A549 (cell line): ENCODE measurements at regions not wholly inside any gene's neighbourhood (a gene's known extent, or its start where the extent isn't known, plus 50 kb on each side); places are given as distances from the start of the nearest gene placed in this dataset.

Source experiments
- ATAC-seq, 2 experiments: fragments of 200-7000 bp in 1 of 2; fragments of >200 bp in 1 of 2; cut with Nextera tagmentation in 1 of 2; cut with Tn5 transposase in 1 of 2; 3 replicates each; pipeline versions ENCODE4 v1.8.0 to v1.9.1; 2018 to 2020; ENCODE audit warnings: mild to moderate bottlenecking in 1 of 2, moderate library complexity in 1 of 2
- CTCF ChIA-PET: fragments of 300-600 bp; sonication (Branson Sonifier 250); formaldehyde crosslinking; extraction: SDS; loops from one replicate; lab custom pipeline; 2021; ENCODE audit warnings: antibody characterized with exemption, inconsistent platforms; lab: Yijun Ruan, JAX
- POLR2A ChIA-PET: fragments of 350-600 bp; formaldehyde crosslinking; extraction: SDS; loops from one replicate; lab custom pipeline; 2021; ENCODE audit warnings: antibody characterized with exemption, inconsistent platforms; lab: Yijun Ruan, JAX
- DNase-seq, 2 experiments: peaks; one replicate each; pipeline versions ENCODE4 v3.0.0 to v3.0.0-alpha.2; 2011 to 2016; ENCODE audit warnings: low read depth in 1 of 2, low spot score in 1 of 2
- FAIRE-seq: peaks from 2 replicates; lab custom pipeline; 2011; peaks lifted over from hg19 to GRCh38; lab: Jason Lieb, UNC
- H3K27ac ChIP-seq, 2 experiments: fragments of >200 bp; sonication (Bioruptor Twin); formaldehyde crosslinking; 3 replicates each; pipeline ENCODE4 v1.5.1; 2016 to 2017
- H3K4me1 ChIP-seq: fragments of >200 bp; sonication (Bioruptor Twin); formaldehyde crosslinking; 3 replicates; pipeline ENCODE4 v1.6.1; 2016
- H3K4me2 ChIP-seq: fragments of >200 bp; sonication (Bioruptor Twin); formaldehyde crosslinking; 3 replicates; pipeline ENCODE4 v1.6.1; 2016
- H3K4me3 ChIP-seq: fragments of >200 bp; sonication (Bioruptor Twin); formaldehyde crosslinking; 3 replicates; pipeline ENCODE4 v1.5.1; 2016
- H3K9me3 ChIP-seq: fragments of >200 bp; sonication (Bioruptor Twin); formaldehyde crosslinking; 3 replicates; pipeline ENCODE4 v1.6.1; 2016
- CBX8 ChIP-seq: fragments of 200-600 bp; sonication (generic); IDR thresholded peaks from 2 replicates; pipeline ENCODE4 v1.6.1; 2016
- CHD2 ChIP-seq: fragments of 150-350 bp; IDR thresholded peaks from 2 replicates; pipeline ENCODE4 v1.6.1; 2014; ENCODE audit warnings: low read length; ENCODE audit not compliant: partially characterized antibody
- CHD4 ChIP-seq: fragments of 200-600 bp; sonication (generic); IDR thresholded peaks from 2 replicates; pipeline ENCODE4 v1.6.1; 2016; ENCODE audit warnings: antibody characterized with exemption, mild to moderate bottlenecking, borderline replicate concordance
- EHMT2 ChIP-seq: fragments of 200-600 bp; sonication (generic); IDR thresholded peaks from 2 replicates; pipeline ENCODE4 v1.6.1; 2016; ENCODE audit warnings: antibody characterized with exemption, low read depth, mild to moderate bottlenecking, moderate library complexity
- EP300 ChIP-seq, 2 experiments: fragments of >200 bp; sonication (Bioruptor Twin); formaldehyde crosslinking; IDR thresholded peaks; 2 replicates in 1 of 2; 3 replicates in 1 of 2; pipeline ENCODE4 v1.6.1; 2016 to 2017
- ESRRA ChIP-seq: fragments of 150-350 bp; IDR thresholded peaks from 2 replicates; pipeline ENCODE4 v1.6.1; 2014; ENCODE audit warnings: mild to moderate bottlenecking, low read length, borderline replicate concordance
- FOXS1 ChIP-seq: fragments of 250-450 bp; sonication (Bioruptor Pico); IDR thresholded peaks from 2 replicates; pipeline ENCODE4 v1.5.0; 2020; ENCODE audit warnings: mild to moderate bottlenecking, moderate library complexity
- HDAC2 ChIP-seq: fragments of 200-600 bp; sonication (generic); IDR thresholded peaks from 2 replicates; pipeline ENCODE4 v1.6.1; 2016
- HOXB13 ChIP-seq: fragments of 250-450 bp; sonication (Bioruptor Pico); IDR thresholded peaks from 2 replicates; pipeline ENCODE4 v1.5.0; 2020; ENCODE audit warnings: low read depth, mild to moderate bottlenecking, moderate library complexity
- JUNB ChIP-seq: fragments of >200 bp; sonication (Bioruptor Twin); formaldehyde crosslinking; IDR thresholded peaks from 2 replicates; pipeline ENCODE4 v1.6.1; 2016
- KDM1A ChIP-seq: fragments of 200-600 bp; sonication (generic); IDR thresholded peaks from 2 replicates; pipeline ENCODE4 v1.6.1; 2016; ENCODE audit warnings: low read depth, mild to moderate bottlenecking
- MAFK ChIP-seq: fragments of 450-650 bp; IDR thresholded peaks from 2 replicates; pipeline ENCODE4 v1.6.1; 2014; ENCODE audit not compliant: partially characterized antibody
- MAZ ChIP-seq: fragments of 150-350 bp; IDR thresholded peaks from 2 replicates; pipeline ENCODE4 v1.6.1; 2014; ENCODE audit warnings: antibody characterized with exemption, low read depth, low read length, borderline replicate concordance
- NR3C1 ChIP-seq: fragments of >200 bp; sonication (Bioruptor Twin); formaldehyde crosslinking; IDR thresholded peaks from 3 replicates; pipeline ENCODE4 v1.6.1; 2017
- RARB ChIP-seq: fragments of 250-450 bp; sonication (Bioruptor Pico); IDR thresholded peaks from 2 replicates; pipeline ENCODE4 v1.8.0; 2021; ENCODE audit warnings: mild to moderate bottlenecking, moderate library complexity
- SMC3 ChIP-seq: fragments of >200 bp; sonication (Bioruptor Twin); formaldehyde crosslinking; IDR thresholded peaks from 3 replicates; pipeline ENCODE4 v1.6.1; 2018; ENCODE audit warnings: inconsistent platforms
- SREBF2 ChIP-seq: fragments of 450-650 bp; IDR thresholded peaks from 2 replicates; pipeline ENCODE4 v1.6.1; 2014; ENCODE audit warnings: mild to moderate bottlenecking, moderate library complexity
- TFCP2L1 ChIP-seq: fragments of 250-450 bp; sonication (Bioruptor Pico); IDR thresholded peaks from 2 replicates; pipeline ENCODE4 v1.5.0; 2021; ENCODE audit warnings: mild to moderate bottlenecking
- TP53 ChIP-seq: fragments of 250-450 bp; sonication (Bioruptor Pico); IDR thresholded peaks from 2 replicates; pipeline ENCODE4 v1.5.0; 2021; ENCODE audit warnings: mild to moderate bottlenecking, moderate library complexity
- ZFP36 ChIP-seq: fragments of 450-650 bp; IDR thresholded peaks from 2 replicates; pipeline ENCODE4 v1.6.1; 2014; ENCODE audit warnings: borderline replicate concordance; ENCODE audit not compliant: partially characterized antibody
- ZSCAN20 ChIP-seq: fragments of 250-450 bp; sonication (Bioruptor Pico); IDR thresholded peaks from 2 replicates; pipeline ENCODE4 v1.8.0; 2022; ENCODE audit warnings: mild to moderate bottlenecking, moderate library complexity
- WGBS: methylation state at CpG from one replicate; pipeline ENCODE4 v1.1.6; 2017; ENCODE audit errors: missing lambda C conversion rate; 5-methylcytosine and 5-hydroxymethylcytosine counted together
- TF ChIP-seq, protein P1 (sequence below): fragments of 450-650 bp; IDR thresholded peaks from 2 replicates; pipeline ENCODE4 v1.6.1; 2014; ENCODE audit warnings: antibody characterized with exemption
- TF ChIP-seq, protein P2 (sequence below): fragments of >200 bp; sonication (Bioruptor Twin); formaldehyde crosslinking; IDR thresholded peaks from 3 replicates; pipeline ENCODE4 v1.6.1; 2016
- TF ChIP-seq, protein P3 (sequence below): IDR thresholded peaks from 2 replicates; pipeline ENCODE4 v1.6.1; 2012
- TF ChIP-seq, protein P4 (sequence below): IDR thresholded peaks from 2 replicates; pipeline ENCODE4 v1.6.1; 2012
- TF ChIP-seq, protein P5 (sequence below): IDR thresholded peaks from 2 replicates; pipeline ENCODE4 v1.6.1; 2012; ENCODE audit warnings: low read depth, borderline replicate concordance
- TF ChIP-seq, protein P6 (sequence below): fragments of 150-350 bp; IDR thresholded peaks from 2 replicates; pipeline ENCODE4 v1.6.1; 2014; ENCODE audit warnings: low read depth, mild to moderate bottlenecking, low read length

DNA sequence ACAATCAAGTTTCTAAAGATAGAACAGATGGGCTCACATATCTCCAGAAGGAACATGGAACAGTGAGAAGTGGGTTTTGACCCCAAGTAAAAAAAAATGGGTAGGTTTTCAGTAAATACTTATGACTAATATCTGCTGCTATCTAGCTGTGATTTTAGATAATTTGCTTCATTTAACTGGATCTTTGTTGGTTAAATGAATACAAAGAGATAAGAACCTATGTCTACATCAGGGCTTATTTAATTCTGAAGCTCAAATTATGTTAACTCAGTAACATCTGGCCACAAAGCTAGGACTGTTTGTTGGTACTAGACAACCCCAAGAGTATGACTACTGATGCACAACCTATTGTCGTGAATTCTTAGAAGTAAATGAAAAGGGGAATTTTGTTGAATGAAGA, 144.4 kb upstream of the SESN3 start (continued):
- no peak for TF ChIP-seq NR3C1
- TF ChIP-seq, protein P1, sequence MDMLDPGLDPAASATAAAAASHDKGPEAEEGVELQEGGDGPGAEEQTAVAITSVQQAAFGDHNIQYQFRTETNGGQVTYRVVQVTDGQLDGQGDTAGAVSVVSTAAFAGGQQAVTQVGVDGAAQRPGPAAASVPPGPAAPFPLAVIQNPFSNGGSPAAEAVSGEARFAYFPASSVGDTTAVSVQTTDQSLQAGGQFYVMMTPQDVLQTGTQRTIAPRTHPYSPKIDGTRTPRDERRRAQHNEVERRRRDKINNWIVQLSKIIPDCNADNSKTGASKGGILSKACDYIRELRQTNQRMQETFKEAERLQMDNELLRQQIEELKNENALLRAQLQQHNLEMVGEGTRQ: no peak

DNA sequence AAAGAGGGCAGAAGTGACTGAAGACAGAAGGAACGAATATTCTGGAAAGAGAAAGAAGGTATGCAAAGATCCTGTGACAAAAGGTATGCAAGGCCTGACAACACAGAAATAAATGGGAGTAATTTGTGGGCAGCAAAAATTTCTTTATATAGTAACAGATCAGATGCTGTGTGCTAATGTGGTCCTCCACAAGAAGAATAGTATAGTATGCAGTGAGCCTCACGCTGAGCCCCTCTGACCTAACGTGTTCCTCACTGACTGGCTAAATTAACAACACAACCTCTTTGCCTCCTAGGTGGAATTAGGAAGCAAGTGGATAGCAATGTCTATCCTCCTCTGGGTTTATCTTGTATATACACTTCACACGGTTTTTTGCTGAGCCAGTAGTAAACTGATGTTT, 143.1 kb upstream of the SESN3 start:
- ChIA-PET POLR2A (no interaction called here), CTCF (no interaction called here)
- no peak for ATAC-seq

DNA sequence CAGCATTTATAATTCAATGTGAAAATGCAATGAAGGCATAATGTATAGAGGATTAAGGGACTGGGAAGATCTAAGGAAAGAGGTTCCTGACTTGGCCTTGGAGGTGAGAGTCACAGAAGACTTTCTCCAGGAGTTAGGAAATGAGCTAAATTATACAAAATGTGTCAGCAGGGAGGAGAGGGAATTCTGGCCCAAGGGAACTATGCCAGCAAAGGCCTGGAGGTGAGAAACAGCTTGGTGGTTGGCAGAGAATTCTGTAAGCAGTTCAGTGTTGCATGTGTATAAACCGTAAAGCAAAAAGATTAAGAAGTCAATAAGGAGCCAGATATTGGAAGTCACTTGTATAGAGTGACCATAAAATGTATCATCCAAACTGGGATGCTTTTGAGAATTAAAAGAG, 142.2 kb upstream of the SESN3 start:
- H3K4me3 ChIP-seq: no peak overlapping the region
- CTCF ChIA-PET: no interaction called here
- no peak for FAIRE-seq
- no peak for ATAC-seq
- WGBS: 83% methylated on average over 1 of the region's 1 CpG
- H3K27ac ChIP-seq: no peak overlapping the region
- DNase-seq: no peak
- H3K4me2 ChIP-seq: no peak overlapping the region
- no peaks in the 10 kb centered on the region for H3K4me1 ChIP-seq
- H3K9me3 ChIP-seq: no peaks in the 10 kb centered on the region
- POLR2A ChIA-PET: no interaction called here
- no peak for TF ChIP-seq HDAC2
- TF ChIP-seq KDM1A: no peak
- TF ChIP-seq, protein P2, sequence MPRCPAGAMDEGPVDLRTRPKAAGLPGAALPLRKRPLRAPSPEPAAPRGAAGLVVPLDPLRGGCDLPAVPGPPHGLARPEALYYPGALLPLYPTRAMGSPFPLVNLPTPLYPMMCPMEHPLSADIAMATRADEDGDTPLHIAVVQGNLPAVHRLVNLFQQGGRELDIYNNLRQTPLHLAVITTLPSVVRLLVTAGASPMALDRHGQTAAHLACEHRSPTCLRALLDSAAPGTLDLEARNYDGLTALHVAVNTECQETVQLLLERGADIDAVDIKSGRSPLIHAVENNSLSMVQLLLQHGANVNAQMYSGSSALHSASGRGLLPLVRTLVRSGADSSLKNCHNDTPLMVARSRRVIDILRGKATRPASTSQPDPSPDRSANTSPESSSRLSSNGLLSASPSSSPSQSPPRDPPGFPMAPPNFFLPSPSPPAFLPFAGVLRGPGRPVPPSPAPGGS: no peak
- TF ChIP-seq, all 56 proteins: peak for 0

More for the DNA sequence above, 143.1 kb upstream of the SESN3 start:
- FAIRE-seq (no peak), DNase-seq (no peak)
- Histone ChIP-seq H3K4me2 (no peak overlapping the region), H3K27ac (no peak overlapping the region), H3K9me3 (no peaks in the 10 kb centered on the region), H3K4me1 (no peaks in the 10 kb centered on the region), H3K4me3 (no peak overlapping the region)
- whole genome bisulfite sequencing: 66% methylated on average over 4 of the region's 4 CpGs
- TF ChIP-seq MAZ (no peak), RARB (CRISPR knock-in tag) (no peak), FOXS1 (no peak), CHD4 (no peak), TP53 (no peak), MAFK (no peak), ZSCAN20 (CRISPR knock-in tag) (no peak), CBX8 (no peak), CHD2 (no peak)
- TF ChIP-seq, protein P3, sequence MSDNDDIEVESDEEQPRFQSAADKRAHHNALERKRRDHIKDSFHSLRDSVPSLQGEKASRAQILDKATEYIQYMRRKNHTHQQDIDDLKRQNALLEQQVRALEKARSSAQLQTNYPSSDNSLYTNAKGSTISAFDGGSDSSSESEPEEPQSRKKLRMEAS: no peak
- TF ChIP-seq, protein P1: no peak
- TF ChIP-seq, protein P2: no peak
- TF ChIP-seq, protein P4, sequence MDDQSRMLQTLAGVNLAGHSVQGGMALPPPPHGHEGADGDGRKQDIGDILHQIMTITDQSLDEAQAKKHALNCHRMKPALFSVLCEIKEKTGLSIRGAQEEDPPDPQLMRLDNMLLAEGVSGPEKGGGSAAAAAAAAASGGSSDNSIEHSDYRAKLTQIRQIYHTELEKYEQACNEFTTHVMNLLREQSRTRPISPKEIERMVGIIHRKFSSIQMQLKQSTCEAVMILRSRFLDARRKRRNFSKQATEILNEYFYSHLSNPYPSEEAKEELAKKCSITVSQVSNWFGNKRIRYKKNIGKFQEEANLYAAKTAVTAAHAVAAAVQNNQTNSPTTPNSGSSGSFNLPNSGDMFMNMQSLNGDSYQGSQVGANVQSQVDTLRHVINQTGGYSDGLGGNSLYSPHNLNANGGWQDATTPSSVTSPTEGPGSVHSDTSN: no peak

DNA sequence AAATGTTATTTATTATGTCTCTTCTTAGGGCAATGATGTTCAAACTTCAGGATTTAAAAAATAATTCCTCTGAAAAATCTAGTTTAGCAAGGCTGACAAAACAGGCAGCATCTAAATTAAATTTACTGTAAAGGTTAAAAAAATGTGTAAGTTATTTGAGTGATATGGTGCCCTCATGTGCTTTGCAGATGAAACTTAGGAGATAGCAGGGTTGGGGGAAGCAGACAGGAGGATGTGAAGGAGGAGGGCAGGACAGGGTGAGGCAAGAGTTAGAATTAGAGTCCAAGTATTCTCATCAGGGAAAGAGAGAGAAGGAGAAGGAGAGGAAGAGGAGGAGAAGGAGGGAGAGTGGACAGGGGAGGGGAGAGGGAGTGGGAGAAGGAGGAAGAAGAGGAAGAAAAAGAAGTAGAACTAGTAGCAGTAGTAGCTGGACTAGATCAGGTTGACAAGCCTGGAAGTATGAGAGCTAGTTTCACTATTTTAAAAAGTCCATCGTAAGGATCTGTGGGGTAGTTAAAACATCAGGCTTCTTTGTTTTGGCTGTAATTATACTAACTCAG, 141.2 kb upstream of the SESN3 start:
- FAIRE-seq (no peak), DNase-seq (no peak), ATAC-seq (no peak)
- no peak overlapping the region for H3K27ac ChIP-seq
- H3K4me3 ChIP-seq: no peak overlapping the region
- 89% methylated on average over 1 of the region's 1 CpG for WGBS
- H3K4me1 ChIP-seq: no peaks in the 10 kb centered on the region
- POLR2A ChIA-PET: no interaction called here
- H3K9me3 ChIP-seq: no peaks in the 10 kb centered on the region
- CTCF ChIA-PET: no interaction called here
- H3K4me2 ChIP-seq: no peak overlapping the region
- TF ChIP-seq ZFP36 (no peak), CBX8 (no peak), EP300 (IDR thresholded peaks at IDR 0.05) (no peak), ESRRA (no peak), FOXS1 (no peak), TFCP2L1 (no peak), TP53 (no peak), SMC3 (no peak), HOXB13 (CRISPR knock-in tag) (no peak), CHD4 (no peak), JUNB (no peak), EHMT2 (no peak), SREBF2 (no peak)
- TF ChIP-seq, protein P5, sequence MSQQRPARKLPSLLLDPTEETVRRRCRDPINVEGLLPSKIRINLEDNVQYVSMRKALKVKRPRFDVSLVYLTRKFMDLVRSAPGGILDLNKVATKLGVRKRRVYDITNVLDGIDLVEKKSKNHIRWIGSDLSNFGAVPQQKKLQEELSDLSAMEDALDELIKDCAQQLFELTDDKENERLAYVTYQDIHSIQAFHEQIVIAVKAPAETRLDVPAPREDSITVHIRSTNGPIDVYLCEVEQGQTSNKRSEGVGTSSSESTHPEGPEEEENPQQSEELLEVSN: no peak
- TF ChIP-seq, protein P6, sequence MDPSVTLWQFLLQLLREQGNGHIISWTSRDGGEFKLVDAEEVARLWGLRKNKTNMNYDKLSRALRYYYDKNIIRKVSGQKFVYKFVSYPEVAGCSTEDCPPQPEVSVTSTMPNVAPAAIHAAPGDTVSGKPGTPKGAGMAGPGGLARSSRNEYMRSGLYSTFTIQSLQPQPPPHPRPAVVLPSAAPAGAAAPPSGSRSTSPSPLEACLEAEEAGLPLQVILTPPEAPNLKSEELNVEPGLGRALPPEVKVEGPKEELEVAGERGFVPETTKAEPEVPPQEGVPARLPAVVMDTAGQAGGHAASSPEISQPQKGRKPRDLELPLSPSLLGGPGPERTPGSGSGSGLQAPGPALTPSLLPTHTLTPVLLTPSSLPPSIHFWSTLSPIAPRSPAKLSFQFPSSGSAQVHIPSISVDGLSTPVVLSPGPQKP: no peak
